ENCODE measurements at regions not wholly inside any gene's neighbourhood (a gene's known extent, or its start where the extent isn't known, plus 50 kb on each side); places are given as distances from the start of the nearest gene placed in this dataset.

DNA sequence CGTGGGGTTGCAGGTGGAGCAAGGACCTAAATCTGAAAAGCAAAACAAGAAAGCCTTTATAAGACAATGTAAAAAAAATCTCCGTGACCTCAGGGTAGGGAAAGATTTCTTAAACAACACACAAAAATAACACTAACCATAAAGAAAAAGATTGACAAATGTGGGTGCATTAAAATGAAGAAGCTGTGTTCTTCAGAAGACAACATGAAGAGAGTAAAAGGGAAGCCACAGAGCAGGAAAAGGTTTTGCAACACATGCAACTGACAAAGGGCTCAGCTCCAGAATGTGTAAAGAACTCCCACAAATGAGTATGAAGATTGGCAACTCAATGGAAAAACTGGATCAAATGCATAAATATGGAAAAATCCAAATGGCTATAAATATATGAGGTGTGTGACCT is 74.2 kb downstream of the MAGEF1 start:
- TF ChIP-seq POLR2A (IDR thresholded peaks at IDR 0.05): no peak
- TF ChIP-seq, protein P1, sequence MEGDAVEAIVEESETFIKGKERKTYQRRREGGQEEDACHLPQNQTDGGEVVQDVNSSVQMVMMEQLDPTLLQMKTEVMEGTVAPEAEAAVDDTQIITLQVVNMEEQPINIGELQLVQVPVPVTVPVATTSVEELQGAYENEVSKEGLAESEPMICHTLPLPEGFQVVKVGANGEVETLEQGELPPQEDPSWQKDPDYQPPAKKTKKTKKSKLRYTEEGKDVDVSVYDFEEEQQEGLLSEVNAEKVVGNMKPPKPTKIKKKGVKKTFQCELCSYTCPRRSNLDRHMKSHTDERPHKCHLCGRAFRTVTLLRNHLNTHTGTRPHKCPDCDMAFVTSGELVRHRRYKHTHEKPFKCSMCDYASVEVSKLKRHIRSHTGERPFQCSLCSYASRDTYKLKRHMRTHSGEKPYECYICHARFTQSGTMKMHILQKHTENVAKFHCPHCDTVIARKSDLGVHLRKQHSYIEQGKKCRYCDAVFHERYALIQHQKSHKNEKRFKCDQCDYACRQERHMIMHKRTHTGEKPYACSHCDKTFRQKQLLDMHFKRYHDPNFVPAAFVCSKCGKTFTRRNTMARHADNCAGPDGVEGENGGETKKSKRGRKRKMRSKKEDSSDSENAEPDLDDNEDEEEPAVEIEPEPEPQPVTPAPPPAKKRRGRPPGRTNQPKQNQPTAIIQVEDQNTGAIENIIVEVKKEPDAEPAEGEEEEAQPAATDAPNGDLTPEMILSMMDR (IDR thresholded peaks at IDR 0.05): no peak

All from adrenal gland (tissue), 5 donors.